Right hindlimb (tissue), 1 donor: ENCODE measurements at regions not wholly inside any gene's neighbourhood (a gene's known extent, or its start where the extent isn't known, plus 50 kb on each side); places are given as distances from the start of the nearest gene placed in this dataset.
"Not testable (repeated sequence)": the region's sequence is repeated elsewhere in the genome, so short reads cannot be mapped to it uniquely, and the experiment has no call there.

Experiments
- DNase-seq: peaks from one replicate; pipeline ENCODE4 v3.0.0-alpha.2; 2018

DNA sequence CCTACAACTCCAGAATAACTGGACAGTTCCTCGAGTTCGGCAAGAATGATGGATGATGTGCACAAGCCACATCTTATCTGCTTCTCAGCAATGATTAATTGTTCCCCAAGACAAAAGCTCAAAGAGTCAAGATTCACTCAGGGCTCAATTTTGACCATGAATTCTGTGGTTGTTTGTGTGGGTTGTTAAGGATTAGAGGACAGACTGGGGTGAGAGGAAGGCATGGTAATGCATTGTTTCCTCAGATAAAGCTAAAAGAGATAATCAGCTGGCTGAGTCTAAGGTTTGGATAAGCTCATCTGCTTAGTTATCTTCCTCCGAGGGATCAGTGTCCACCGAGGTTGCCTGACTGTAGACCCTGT lies 161.0 kb downstream of the CPEB2 start:
- DNase-seq: no peak

DNA sequence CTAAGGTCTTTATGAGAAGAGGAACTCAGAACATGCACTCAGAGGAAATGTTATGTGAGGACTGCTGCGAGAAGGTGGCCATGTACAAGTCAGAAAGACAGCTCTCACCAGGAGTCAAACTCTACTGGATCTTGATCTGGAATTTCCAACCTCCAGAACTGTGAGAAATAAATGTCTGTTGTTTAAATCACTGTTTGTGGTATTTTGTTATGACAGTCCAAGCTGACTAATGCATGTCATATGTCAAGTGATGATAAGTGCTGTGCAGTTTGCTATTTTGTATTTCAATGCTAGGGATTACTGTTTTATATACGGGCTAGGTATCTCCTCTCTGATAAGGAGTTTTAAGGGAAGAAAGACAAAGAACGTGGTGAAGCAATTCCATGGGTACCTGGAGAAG lies 162.3 kb downstream of the CPEB2 start:
- no peak for DNase-seq

DNA sequence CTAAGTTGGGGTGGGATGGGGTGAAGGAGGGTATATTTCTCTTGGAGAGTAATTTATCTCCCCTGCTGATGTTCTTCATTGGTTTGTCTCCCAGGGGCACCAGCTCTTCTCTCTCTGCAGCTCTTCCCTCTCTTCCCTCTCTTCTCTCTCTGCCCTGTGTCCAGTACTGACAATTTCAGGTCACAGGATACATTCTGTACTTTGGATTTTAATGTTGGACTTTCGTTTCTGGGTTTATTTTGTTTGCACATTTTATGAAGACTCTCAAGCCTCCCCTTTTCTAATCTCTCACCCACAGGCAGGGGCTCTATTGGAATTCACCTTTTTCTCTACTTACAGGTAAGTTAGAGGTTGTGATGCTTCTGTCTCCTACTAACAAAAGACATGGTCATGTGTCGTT lies 165.5 kb downstream of the CPEB2 start:
- no peak for DNase-seq

- no peak for DNase-seq
These were observed 166.5 kb downstream of the CPEB2 start for GRCh38 chr4:15168759-15169158.

DNA sequence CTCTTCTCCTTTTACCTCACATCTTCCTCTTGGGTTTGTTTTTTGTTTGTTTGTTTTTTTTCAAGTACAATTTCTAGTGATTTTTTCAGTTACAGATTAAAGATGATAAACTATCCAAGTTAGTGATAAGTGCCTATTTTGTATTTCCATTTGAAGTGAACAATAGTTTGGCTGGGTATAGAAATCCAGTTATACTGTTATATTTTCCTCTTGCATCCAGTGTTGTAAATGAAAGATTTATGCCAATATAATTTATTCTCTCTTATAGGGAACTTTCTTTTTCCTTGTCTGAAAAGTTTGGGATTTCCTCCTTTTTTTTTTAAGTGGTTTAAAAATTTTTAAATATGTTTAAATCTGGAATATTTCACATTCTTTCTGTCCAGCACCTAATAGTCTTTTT lies 169.4 kb downstream of the CPEB2 start:
- no peak for DNase-seq

DNA sequence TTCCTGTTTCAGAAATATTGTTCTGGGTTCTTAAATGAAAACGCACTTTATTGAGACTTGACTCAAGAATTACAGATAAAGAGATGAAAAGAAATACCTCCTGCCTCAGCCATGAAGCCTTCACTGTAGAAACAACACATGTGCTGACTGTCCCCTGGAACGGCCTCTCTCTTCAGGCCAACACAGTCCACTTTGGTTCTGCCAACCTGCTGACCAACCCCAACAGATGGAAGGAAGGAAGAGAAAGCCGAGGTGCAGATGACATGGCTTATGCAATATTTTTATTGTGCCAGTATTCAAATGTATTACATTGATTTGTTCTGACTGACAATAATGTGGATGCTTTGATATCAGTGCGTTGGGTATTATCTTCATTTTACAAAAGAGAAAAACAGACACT lies 171.0 kb downstream of the CPEB2 start:
- DNase-seq: no peak

- DNase-seq: not testable (repeated sequence)
These were observed 171.9 kb downstream of the CPEB2 start for GRCh38 chr4:15174168-15174567.

DNA sequence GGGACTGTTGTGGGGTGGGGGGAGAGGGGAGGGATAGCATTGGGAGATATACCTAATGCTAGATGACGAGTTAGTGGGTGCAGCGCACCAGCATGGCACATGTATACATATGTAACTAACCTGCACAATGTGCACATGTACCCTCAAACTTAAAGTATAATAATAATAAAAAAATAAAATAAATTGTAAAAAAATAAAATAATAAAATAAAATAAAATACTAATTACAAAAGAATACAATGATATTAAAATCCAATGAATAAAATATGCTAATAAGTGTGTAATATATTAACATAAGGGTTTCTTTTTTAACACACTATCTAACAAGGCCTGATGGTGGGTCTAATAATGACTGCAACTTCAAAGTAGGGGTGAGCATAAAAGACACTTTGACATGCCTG lies 177.6 kb downstream of the CPEB2 start:
- not testable (repeated sequence) for DNase-seq

- DNase-seq: no peak
These were observed 180.4 kb downstream of the CPEB2 start for GRCh38 chr4:15182600-15183220.

DNA sequence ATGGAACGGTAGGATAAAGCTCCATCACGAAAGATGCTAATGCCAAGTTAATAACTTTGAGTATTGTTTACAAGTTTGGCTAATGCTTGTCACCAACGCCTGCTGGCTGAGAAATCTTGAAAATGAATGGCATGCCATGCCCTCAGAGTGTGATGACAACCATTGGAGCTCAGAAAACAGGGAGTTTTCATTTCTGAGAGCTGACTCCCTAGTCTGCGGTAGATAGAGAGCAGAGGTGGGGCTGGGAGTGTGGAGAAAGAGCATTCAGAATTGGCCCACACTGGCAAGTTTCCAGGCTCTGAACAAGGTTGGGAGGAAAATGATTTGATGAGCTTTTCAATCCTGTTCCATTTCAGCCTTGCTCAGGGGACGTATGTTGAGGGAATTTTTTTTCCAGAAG lies 183.9 kb downstream of the CPEB2 start:
- no peak for DNase-seq

- no peak for DNase-seq
These were observed 184.5 kb downstream of the CPEB2 start for GRCh38 chr4:15186806-15187205.

DNA sequence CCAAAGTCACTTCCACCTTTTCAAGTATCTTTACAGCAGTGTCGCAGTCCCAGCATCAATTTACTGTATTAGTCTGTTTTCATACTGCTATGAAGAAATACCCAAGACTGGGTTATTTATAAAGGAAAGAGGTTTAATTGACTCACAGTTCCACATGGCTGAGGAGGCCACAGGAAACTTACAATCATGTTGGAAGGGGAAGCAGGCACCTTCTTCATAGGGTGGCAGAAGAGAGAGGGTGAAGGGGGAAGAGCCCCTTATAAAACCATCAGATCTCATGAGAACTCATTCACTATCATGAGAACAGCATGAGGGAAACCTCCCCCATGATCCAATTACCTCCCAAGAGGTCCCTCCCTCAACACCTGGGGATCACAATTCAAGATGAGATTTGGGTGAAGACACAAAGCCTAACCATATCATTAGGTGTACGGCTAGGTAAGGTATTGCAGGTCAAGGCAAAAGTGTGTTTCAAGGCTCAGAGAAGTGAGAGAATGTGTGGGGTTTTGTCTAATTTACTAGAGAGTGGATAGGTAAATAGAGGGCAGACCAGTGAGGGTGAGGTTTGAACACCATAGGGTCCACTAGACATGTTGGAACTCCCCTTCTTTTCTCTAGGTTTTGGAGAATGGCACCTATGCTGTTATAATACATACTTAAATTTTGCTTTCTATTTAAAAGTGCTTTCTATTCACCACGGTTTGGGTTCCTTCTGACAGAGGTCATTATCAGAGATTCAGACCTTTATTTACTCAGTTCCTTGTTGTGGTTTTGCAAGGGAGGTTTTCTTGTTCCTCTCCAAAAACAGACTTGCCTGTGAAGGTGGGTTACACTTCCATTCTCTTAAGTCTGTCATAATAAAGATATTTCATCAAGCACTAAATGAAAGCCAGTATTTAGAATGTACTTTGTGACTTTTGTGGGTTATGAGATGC lies 186.6 kb downstream of the CPEB2 start:
- DNase-seq: no peak

- no peak for DNase-seq
These were observed 192.2 kb downstream of the CPEB2 start for GRCh38 chr4:15194520-15194919.

DNA sequence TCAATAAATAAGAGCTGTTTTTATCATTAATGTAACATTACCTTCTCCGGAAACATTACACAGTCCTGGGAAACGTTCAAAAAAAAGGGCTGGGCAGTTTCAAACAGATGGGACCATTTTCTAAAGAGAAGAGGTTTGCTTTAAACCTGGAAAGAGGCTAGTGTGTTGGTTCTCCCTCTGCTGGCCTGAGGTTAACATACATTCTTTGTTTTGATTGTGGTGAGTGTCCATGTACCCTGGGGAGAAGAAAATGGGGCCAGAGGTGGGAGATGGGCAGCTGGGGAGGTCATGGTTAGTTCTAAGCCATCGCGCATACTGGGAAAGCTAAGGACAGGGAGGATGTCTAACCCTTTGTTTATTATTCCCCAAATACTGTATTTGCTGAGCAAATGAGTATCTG lies 194.7 kb downstream of the CPEB2 start:
- DNase-seq: no peak

DNA sequence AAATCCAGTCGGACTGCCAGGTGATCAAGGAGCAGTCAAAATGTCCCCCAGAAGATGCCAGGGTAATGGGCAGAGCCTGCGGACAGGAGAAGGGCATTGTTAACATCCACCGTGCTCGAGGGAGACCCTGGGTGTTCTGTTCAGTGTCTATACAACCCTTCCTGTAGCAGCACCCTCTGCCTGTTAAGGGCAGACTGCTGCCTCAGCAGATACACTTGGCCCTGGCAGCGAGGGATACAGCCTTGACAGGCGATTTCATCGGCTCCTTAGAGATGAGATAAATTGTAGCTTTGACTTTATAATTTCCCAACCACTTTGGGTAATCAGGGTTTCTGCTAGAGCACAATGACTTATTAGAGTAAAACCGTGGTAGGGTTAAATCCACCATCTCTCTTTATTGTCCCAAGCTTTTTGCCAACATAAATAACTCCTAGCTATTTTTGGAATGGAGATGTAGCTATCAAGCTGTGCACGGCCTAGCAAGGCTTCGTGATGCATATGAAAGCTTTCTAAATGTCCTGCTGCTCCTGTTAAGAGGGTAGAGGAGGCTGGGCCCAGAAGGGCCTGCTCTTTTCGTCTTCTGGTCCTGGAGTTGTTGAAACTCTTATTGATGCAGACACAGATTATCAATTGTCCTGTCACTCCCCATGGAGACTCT lies 195.9 kb downstream of the CPEB2 start:
- no peak for DNase-seq

DNA sequence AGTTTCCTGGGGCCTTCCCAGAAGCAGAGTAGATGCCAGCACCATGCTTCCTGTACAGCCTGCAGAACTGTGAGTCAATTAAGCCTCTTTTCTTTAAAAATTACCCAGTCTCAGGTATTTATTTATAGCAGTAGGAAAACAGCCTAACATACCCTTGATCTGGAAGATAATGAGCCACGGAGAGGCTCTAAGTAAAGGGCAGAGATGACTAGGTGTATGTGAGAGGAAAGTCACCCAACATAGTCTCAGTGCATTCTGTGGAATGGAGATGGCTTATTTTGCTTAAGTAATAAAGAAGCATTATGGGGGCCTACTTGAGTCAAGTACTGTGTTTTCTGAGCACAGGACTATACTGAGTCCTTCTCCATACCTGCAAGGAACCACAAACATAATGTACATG lies 199.5 kb downstream of the CPEB2 start:
- DNase-seq: no peak

- no peak for DNase-seq
These were observed 200.2 kb downstream of the CPEB2 start for GRCh38 chr4:15202481-15202880.

DNA sequence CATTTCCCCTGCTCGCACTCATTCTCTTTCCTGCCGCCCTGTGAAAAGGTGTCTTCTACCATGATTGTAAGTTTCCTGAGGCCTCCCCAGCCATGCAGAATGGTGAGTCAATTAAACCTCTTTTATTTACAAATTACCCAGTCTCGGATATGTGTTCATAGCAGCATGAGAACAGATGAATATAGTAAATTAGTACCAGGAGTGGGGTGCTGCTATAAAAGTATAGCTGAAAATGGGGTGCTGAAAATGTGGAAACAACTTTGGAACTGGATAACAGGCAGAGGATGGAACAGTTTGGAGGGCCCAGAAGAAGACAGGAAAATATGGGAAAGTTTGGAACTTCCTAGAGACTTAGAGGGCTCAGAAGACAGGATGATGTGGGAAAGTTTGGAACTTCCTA lies 204.2 kb downstream of the CPEB2 start:
- DNase-seq: not testable (repeated sequence)

DNA sequence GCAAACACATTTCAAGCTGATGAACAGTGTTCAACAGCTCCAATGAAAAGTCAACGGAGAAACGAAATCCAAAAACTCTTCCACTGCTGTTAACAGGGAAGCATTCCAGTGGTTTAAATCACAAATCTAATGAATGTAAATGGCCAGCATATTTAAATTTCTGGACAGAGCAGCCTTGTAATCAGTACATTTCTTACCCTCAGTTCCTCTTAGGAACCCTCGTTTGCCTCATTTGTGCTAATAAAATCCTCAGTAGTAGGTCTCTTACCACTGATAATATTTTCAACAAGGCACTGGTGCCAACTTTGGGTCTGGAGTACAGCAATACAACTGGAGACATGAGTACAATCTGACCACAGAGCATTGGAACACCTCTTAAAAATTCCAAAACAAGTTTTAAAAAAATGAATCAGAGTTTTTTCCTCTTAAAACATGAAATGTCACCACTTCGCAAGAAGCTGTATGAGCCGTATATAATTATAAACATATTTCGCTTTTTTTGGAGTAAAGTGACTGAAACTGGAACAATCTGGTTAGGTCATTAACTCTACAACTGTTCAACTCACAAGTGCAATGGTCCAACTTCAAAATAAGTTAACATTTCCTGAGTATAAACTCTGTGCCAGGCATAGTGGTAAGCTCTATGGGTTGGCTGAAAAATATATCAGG lies 211.2 kb downstream of the CPEB2 start:
- DNase-seq: no peak

- no peak for DNase-seq
These were observed 212.7 kb upstream of the C1QTNF7 start for GRCh38 chr4:15215109-15215508.

DNA sequence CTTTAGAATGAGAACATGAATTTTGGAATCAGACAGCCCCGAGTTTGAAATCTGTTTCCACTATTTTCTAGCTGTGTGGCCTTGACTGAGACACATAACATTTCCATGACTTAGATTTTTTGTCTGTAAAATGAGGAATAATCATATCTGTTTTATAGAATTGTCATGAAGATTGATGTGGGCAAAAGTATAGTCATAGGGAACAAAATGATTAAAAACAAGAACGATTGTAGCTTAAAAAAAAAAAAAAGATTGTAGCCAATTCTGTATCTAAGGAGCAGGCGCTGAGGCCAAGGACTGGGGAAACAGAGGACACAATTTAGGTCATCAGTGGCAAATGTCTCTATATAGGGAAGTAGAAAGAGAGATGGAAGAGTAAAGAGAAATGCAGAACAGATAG lies 201.6 kb upstream of the C1QTNF7 start:
- no peak for DNase-seq

DNA sequence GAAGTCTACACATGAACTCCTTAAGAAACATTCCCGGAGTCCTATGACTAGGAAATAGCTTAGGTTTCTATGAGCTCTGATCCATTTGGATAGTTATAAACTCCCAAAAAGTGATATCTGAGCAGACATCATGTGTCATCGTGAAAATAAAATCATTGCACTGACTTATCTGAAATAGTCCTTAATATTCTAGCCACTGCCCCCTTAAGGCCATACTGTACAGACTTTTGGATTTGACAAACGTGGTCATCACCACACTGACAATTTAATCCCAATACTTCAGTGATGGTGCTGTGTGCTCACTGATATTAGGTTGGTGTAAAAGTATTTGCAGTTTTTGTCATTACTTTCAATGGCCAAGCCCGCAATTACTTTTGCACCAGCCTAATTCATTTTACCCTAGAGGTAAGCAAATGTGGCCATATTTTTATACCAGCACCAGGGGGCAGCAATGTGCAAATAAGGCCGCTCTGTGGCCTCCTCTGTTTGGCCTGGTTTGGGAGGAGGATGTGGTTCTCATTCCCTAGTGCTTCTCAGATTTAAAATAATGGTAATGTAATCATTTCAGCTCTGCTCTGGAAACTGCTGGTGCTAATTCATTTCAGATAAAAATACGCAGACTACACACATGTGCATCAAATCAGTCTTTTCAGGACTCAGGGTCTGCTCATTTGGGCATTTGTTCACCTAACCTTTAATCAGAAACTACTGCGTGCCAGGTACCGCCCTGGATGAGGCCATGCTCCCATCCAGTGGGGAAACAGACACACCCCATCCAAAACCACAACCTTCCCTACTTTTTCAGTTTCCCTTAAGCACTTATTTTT lies 196.4 kb upstream of the C1QTNF7 start:
- DNase-seq: peak; percentile 90
